IgD-negative memory B cell (primary cell): ENCODE measurements at regions not wholly inside any gene's neighbourhood (a gene's known extent, or its start where the extent isn't known, plus 50 kb on each side); places are given as distances from the start of the nearest gene placed in this dataset.
"Not testable (repeated sequence)": the region's sequence is repeated elsewhere in the genome, so short reads cannot be mapped to it uniquely, and the experiment has no call there.

Experiments
- H3K27ac Mint-ChIP-seq, 3 donors: one replicate each; pipeline ENCODE4 v1.8.0; 2020 to 2022; ENCODE audit warnings: mild to moderate bottlenecking in 3 of 3, mixed read lengths in 3 of 3, moderate library complexity in 1 of 3
- H3K27me3 Mint-ChIP-seq: one replicate; pipeline ENCODE4 v1.8.0; 2021; ENCODE audit warnings: mixed read lengths
- H3K36me3 Mint-ChIP-seq: one replicate; pipeline ENCODE4 v1.8.0; 2020; ENCODE audit warnings: mild to moderate bottlenecking, mixed read lengths
- H3K4me1 Mint-ChIP-seq, 3 donors: one replicate each; pipeline ENCODE4 v1.8.0; 2020 to 2022; ENCODE audit warnings: mixed read lengths in 3 of 3, mild to moderate bottlenecking in 1 of 3
- H3K4me3 Mint-ChIP-seq, 4 donors: one replicate each; pipeline ENCODE4 v1.8.0; 2020 to 2022; ENCODE audit warnings: mild to moderate bottlenecking in 4 of 4, mixed read lengths in 4 of 4, moderate library complexity in 3 of 4
- H3K9me3 Mint-ChIP-seq, 3 donors: one replicate each; pipeline ENCODE4 v1.8.0; 2020 to 2021; ENCODE audit warnings: mixed read lengths in 3 of 3, mild to moderate bottlenecking in 1 of 3

GRCh38 chr14:105765072-105765825 lies 238.9 kb downstream of the TMEM121 start:
- not testable (repeated sequence) for H3K27ac Mint-ChIP-seq, H3K9me3 Mint-ChIP-seq, H3K4me3 Mint-ChIP-seq, H3K36me3 Mint-ChIP-seq, H3K27me3 Mint-ChIP-seq, H3K4me1 Mint-ChIP-seq

GRCh38 chr14:105765893-105766614 lies 239.7 kb downstream of the TMEM121 start:
- Mint-ChIP-seq H3K9me3 (peaks cover 0 to 2% (median 0%) of the 10 kb centered on the region in 3 donors), H3K36me3 (no peaks in the 10 kb centered on the region), H3K4me1 (peaks cover 0 to 4% (median 2%) of the 10 kb centered on the region in 3 donors), H3K27me3 (no peaks in the 10 kb centered on the region), H3K4me3 (peak overlapping the region in 1 of 4 donors; percentile 27), H3K27ac (no peak overlapping the region)

GRCh38 chr14:105767315-105767714 lies 240.9 kb downstream of the TMEM121 start:
- no peaks in the 10 kb centered on the region for H3K36me3 Mint-ChIP-seq
- H3K9me3 Mint-ChIP-seq = no peaks in the 10 kb centered on the region
- H3K27me3 Mint-ChIP-seq = no peaks in the 10 kb centered on the region
- no peak overlapping the region for H3K4me3 Mint-ChIP-seq
- H3K27ac Mint-ChIP-seq = peak overlapping the region in 1 of 3 donors; percentile 77
- no peaks in the 10 kb centered on the region for H3K4me1 Mint-ChIP-seq

GRCh38 chr14:105768039-105768438 lies 241.7 kb downstream of the TMEM121 start:
- H3K4me3 Mint-ChIP-seq, H3K27me3 Mint-ChIP-seq, H3K36me3 Mint-ChIP-seq, H3K27ac Mint-ChIP-seq, H3K4me1 Mint-ChIP-seq, H3K9me3 Mint-ChIP-seq: not testable (repeated sequence)

- not testable (repeated sequence) for H3K36me3 Mint-ChIP-seq, H3K4me1 Mint-ChIP-seq, H3K9me3 Mint-ChIP-seq, H3K27me3 Mint-ChIP-seq, H3K4me3 Mint-ChIP-seq, H3K27ac Mint-ChIP-seq
Measured at GRCh38 chr14:105769061-105769730, 242.8 kb downstream of the TMEM121 start.

GRCh38 chr14:105770619-105771216 lies 244.3 kb downstream of the TMEM121 start:
- not testable (repeated sequence) for H3K27me3 Mint-ChIP-seq, H3K9me3 Mint-ChIP-seq, H3K36me3 Mint-ChIP-seq, H3K27ac Mint-ChIP-seq, H3K4me1 Mint-ChIP-seq
- peak overlapping the region in 3 of 4 donors; percentile 23 to 66 (median 44) for H3K4me3 Mint-ChIP-seq

GRCh38 chr14:105771261-105772226 lies 245.2 kb downstream of the TMEM121 start:
- not testable (repeated sequence) for H3K4me1 Mint-ChIP-seq, H3K27me3 Mint-ChIP-seq, H3K9me3 Mint-ChIP-seq, H3K36me3 Mint-ChIP-seq, H3K27ac Mint-ChIP-seq
- H3K4me3 Mint-ChIP-seq = peak overlapping the region in 3 of 4 donors; percentile 43 to 94 (median 76)

GRCh38 chr14:105772710-105773250 lies 246.4 kb downstream of the TMEM121 start:
- not testable (repeated sequence) for H3K4me1 Mint-ChIP-seq, H3K9me3 Mint-ChIP-seq, H3K27me3 Mint-ChIP-seq, H3K36me3 Mint-ChIP-seq, H3K27ac Mint-ChIP-seq
- H3K4me3 Mint-ChIP-seq = peak overlapping the region; percentile 61 to 89 (median 77)

GRCh38 chr14:105773584-105773983 lies 247.2 kb downstream of the TMEM121 start:
- Mint-ChIP-seq H3K9me3 (no peaks in the 10 kb centered on the region), H3K4me1 (no peaks in the 10 kb centered on the region), H3K36me3 (no peaks in the 10 kb centered on the region), H3K4me3 (peak overlapping the region; percentile 81 to 91 (median 89)), H3K27me3 (no peaks in the 10 kb centered on the region), H3K27ac (peak overlapping the region in 1 of 3 donors; percentile 39)

GRCh38 chr14:105774001-105774400 lies 247.6 kb downstream of the TMEM121 start:
- no peak overlapping the region for H3K27ac Mint-ChIP-seq
- H3K9me3 Mint-ChIP-seq = no peaks in the 10 kb centered on the region
- H3K27me3 Mint-ChIP-seq = no peaks in the 10 kb centered on the region
- H3K4me1 Mint-ChIP-seq = no peaks in the 10 kb centered on the region
- H3K36me3 Mint-ChIP-seq = no peaks in the 10 kb centered on the region
- H3K4me3 Mint-ChIP-seq = peak overlapping the region; percentile 81 to 91 (median 89)

GRCh38 chr14:105774585-105775348 lies 248.4 kb downstream of the TMEM121 start:
- H3K9me3 Mint-ChIP-seq, H3K36me3 Mint-ChIP-seq, H3K4me1 Mint-ChIP-seq, H3K27me3 Mint-ChIP-seq: not testable (repeated sequence)
- Mint-ChIP-seq H3K4me3 (peak overlapping the region; percentile 81 to 96 (median 90)), H3K27ac (peak overlapping the region in 1 of 3 donors; percentile 85)

GRCh38 chr14:105775349-105775923 lies 249.1 kb downstream of the TMEM121 start:
- not testable (repeated sequence) for H3K36me3 Mint-ChIP-seq, H3K4me1 Mint-ChIP-seq, H3K9me3 Mint-ChIP-seq, H3K27me3 Mint-ChIP-seq
- peak overlapping the region in 2 of 3 donors; percentile 30 to 85 for H3K27ac Mint-ChIP-seq
- peak overlapping the region; percentile 81 to 96 (median 90) for H3K4me3 Mint-ChIP-seq

- H3K4me3 Mint-ChIP-seq = peak overlapping the region; percentile 81 to 96 (median 90)
- H3K36me3 Mint-ChIP-seq, H3K27me3 Mint-ChIP-seq, H3K4me1 Mint-ChIP-seq, H3K9me3 Mint-ChIP-seq: not testable (repeated sequence)
- peak overlapping the region in 2 of 3 donors; percentile 67 to 70 for H3K27ac Mint-ChIP-seq
Measured at GRCh38 chr14:105776112-105776511, 249.7 kb downstream of the TMEM121 start.
